ENCODE measurements at regions not wholly inside any gene's neighbourhood (a gene's known extent, or its start where the extent isn't known, plus 50 kb on each side); places are given as distances from the start of the nearest gene placed in this dataset.

DNA sequence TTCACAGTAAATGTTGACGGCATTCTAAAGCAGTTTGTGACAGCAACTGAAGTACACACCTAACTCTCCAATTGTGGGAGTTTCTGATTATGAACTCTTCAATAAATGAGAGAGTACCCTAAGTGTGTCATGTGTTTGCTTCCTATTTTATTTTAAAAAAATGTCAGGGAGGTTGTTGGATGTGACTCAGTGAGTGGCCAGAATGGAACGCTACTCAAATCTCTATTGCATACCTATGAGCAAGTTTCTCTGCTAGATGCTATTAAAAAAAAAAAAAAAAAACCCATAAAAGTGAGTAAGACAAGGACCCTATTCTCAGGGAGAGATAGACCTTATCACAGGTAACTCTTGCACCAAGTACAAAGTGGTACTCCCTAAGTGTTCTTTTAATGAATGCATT lies 256.6 kb downstream of the BTG1 start:
- no peak for DNase-seq (ENCODE audit: extremely low read depth, insufficient read length)
- TF ChIP-seq, protein P1, sequence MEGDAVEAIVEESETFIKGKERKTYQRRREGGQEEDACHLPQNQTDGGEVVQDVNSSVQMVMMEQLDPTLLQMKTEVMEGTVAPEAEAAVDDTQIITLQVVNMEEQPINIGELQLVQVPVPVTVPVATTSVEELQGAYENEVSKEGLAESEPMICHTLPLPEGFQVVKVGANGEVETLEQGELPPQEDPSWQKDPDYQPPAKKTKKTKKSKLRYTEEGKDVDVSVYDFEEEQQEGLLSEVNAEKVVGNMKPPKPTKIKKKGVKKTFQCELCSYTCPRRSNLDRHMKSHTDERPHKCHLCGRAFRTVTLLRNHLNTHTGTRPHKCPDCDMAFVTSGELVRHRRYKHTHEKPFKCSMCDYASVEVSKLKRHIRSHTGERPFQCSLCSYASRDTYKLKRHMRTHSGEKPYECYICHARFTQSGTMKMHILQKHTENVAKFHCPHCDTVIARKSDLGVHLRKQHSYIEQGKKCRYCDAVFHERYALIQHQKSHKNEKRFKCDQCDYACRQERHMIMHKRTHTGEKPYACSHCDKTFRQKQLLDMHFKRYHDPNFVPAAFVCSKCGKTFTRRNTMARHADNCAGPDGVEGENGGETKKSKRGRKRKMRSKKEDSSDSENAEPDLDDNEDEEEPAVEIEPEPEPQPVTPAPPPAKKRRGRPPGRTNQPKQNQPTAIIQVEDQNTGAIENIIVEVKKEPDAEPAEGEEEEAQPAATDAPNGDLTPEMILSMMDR (IDR thresholded peaks at IDR 0.05; ENCODE audit: insufficient read depth, low read length, poor library complexity, severe bottlenecking): no peak
- Histone ChIP-seq H3K4me3 (replicated peaks; ENCODE audit: low read depth, low read length) (no peak overlapping the region), H3K36me3 (ENCODE audit: control insufficient read depth, insufficient read depth, low read length) (no peaks in the 10 kb centered on the region), H3K27me3 (replicated peaks; ENCODE audit: control insufficient read depth, insufficient read depth, low read length) (no peaks in the 10 kb centered on the region)

DNA sequence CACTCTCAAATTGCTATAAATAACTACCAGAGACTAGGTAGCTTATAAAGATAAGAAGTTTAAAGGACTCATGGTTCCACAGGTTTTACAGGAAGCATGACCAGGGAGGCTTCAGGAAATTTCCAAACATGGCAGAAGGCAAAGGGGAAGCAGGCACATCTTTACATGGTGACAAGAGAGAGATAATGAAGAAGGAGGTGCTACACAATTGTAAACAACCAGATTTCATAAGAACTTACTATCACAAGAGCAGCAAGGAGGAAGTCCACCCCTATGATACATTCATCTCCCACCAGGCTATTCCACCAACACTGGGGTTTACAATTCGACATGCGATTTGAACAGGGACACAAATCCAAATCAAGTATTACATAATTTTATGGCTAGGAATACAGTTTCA lies 257.7 kb downstream of the BTG1 start:
- Histone ChIP-seq H3K4me3 (replicated peaks; ENCODE audit: low read depth, low read length) (no peak overlapping the region), H3K36me3 (ENCODE audit: control insufficient read depth, insufficient read depth, low read length) (no peaks in the 10 kb centered on the region), H3K27me3 (replicated peaks; ENCODE audit: control insufficient read depth, insufficient read depth, low read length) (no peaks in the 10 kb centered on the region)
- TF ChIP-seq, protein P1 (IDR thresholded peaks at IDR 0.05; ENCODE audit: insufficient read depth, low read length, poor library complexity, severe bottlenecking): no peak
- no peak for DNase-seq (ENCODE audit: extremely low read depth, insufficient read length)

DNA sequence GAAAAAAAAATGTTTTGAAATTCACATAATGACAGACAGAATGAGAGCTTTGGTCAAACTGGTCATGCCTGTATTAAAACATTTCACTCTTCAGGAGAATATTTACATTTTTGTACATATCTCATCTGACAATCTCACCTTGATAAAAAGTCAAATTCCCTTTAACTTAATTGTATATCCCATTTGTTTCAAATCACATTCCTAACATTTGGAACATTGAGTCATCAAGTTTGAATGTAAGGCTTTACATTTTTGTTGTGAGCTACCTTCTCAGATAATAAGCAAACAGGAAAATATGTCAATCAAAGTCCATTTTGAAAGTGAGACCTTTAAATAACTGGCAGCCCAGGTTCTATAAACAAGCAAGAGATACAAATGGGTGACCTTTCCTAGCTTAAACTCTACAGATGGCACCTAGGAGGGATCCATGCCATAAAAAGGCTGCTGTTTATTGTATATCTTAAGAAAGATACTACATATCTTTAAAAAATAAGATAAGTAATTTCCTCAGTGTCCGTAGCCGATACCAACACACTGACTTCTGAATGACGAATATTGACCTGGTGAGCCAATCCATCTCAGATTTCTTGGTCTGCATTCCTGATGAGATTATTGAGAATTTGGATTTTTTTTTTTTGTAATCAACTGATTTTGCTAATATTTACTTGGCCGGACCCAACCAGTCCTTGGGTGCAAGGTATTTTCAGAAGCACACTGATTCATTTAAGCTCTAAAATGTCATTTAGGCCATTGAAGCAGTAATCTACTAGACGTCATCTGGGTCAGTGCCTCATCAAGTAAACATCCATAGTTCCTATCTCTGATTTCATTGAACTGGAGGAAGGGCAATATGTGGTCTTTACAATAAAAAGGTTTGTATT lies 259.6 kb downstream of the BTG1 start:
- H3K27me3 ChIP-seq (replicated peaks; ENCODE audit: control insufficient read depth, insufficient read depth, low read length): no peaks in the 10 kb centered on the region
- TF ChIP-seq, protein P1 (IDR thresholded peaks at IDR 0.05; ENCODE audit: insufficient read depth, low read length, poor library complexity, severe bottlenecking): no peak
- DNase-seq (ENCODE audit: extremely low read depth, insufficient read length): no peak
- no peaks in the 10 kb centered on the region for H3K36me3 ChIP-seq (ENCODE audit: control insufficient read depth, insufficient read depth, low read length)
- no peak overlapping the region for H3K4me3 ChIP-seq (replicated peaks; ENCODE audit: low read depth, low read length)

DNA sequence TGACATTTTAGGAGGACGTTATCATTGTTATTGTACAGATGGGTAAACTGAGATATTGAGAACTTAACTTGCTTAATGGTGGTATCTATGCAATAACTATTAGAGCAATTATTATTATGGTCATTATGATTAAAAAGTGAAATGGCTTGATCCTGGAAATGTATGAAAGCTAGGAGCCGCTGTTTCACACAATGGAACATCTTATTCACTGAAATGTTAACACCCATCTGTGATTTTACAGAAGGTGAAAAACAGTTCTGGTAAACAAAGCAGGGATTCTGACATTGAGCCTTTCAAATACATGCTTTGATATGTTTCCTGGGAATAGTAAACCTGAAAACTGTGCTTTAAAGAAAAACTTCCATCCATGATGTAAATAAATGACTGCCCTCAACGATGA lies 261.4 kb downstream of the BTG1 start:
- no peaks in the 10 kb centered on the region for H3K36me3 ChIP-seq (ENCODE audit: control insufficient read depth, insufficient read depth, low read length)
- no peak overlapping the region for H3K4me3 ChIP-seq (replicated peaks; ENCODE audit: low read depth, low read length)
- DNase-seq (ENCODE audit: extremely low read depth, insufficient read length): no peak
- no peaks in the 10 kb centered on the region for H3K27me3 ChIP-seq (replicated peaks; ENCODE audit: control insufficient read depth, insufficient read depth, low read length)
- TF ChIP-seq, protein P1 (IDR thresholded peaks at IDR 0.05; ENCODE audit: insufficient read depth, low read length, poor library complexity, severe bottlenecking): no peak

DNA sequence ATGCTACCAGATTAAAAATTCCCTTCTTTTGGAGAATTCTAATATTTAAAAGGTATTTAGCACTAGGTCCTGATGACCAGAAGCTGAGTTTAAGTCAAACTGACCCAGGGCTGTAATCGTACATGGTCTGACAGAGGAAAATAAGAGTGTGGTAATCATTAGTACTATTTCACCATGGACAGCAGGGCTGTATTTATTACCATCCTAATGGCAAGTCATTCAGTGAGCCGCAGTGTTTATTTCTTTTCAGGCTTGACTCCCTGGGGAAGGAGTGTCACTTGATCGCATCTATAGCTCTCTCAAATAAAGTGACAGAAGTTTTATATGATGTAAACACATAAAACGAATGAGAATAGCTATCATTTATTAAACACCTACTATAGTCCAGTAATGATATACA lies 261.8 kb downstream of the BTG1 start:
- no peak overlapping the region for H3K4me3 ChIP-seq (replicated peaks; ENCODE audit: low read depth, low read length)
- no peak for DNase-seq (ENCODE audit: extremely low read depth, insufficient read length)
- TF ChIP-seq, protein P1 (IDR thresholded peaks at IDR 0.05; ENCODE audit: insufficient read depth, low read length, poor library complexity, severe bottlenecking): no peak
- H3K36me3 ChIP-seq (ENCODE audit: control insufficient read depth, insufficient read depth, low read length): no peaks in the 10 kb centered on the region
- H3K27me3 ChIP-seq (replicated peaks; ENCODE audit: control insufficient read depth, insufficient read depth, low read length): no peaks in the 10 kb centered on the region

Data from GM06990 (cell line).